H1 (cell line): ENCODE measurements at regions not wholly inside any gene's neighbourhood (a gene's known extent, or its start where the extent isn't known, plus 50 kb on each side); places are given as distances from the start of the nearest gene placed in this dataset.

ENCODE experiments used
- ATF2 ChIP-seq: IDR thresholded peaks from 2 replicates; pipeline ENCODE4 v1.6.1; 2012; ENCODE audit warnings: low read length, inconsistent platforms
- CREB1 ChIP-seq: IDR thresholded peaks from 2 replicates; pipeline ENCODE4 v1.6.1; 2012; ENCODE audit warnings: inconsistent platforms
- CTCF ChIP-seq, 3 experiments: IDR thresholded peaks; 1 replicate in 2 of 3; 2 replicates in 1 of 3; pipeline versions ENCODE4 v1.5.1 to v1.6.1; 2011; ENCODE audit warnings: low read length in 3 of 3, mild to moderate bottlenecking in 3 of 3, inconsistent platforms in 2 of 3, low read depth in 1 of 3, moderate library complexity in 1 of 3; ENCODE audit not compliant: insufficient read depth in 1 of 3; ENCODE audit errors: control extremely low read depth in 1 of 3
- FOSL1 ChIP-seq: IDR thresholded peaks from 2 replicates; pipeline ENCODE4 v1.6.1; 2011; ENCODE audit warnings: mild to moderate bottlenecking, low read depth, low read length, moderate library complexity; ENCODE audit not compliant: insufficient read depth
- GABPA ChIP-seq: IDR thresholded peaks from 2 replicates; pipeline ENCODE4 v1.6.1; 2011; ENCODE audit warnings: mild to moderate bottlenecking, low read length, moderate library complexity, borderline replicate concordance; ENCODE audit not compliant: insufficient read depth
- JUN ChIP-seq: IDR thresholded peaks from 2 replicates; pipeline ENCODE4 v1.6.1; 2011; ENCODE audit warnings: low read depth, mild to moderate bottlenecking, improper control_type of control experiment, low read length
- NANOG ChIP-seq: IDR thresholded peaks from 2 replicates; pipeline ENCODE4 v1.6.1; 2011; ENCODE audit warnings: low read length, low read depth, mild to moderate bottlenecking, inconsistent platforms; ENCODE audit not compliant: insufficient read depth, poor library complexity, severe bottlenecking
- NRF1 ChIP-seq: IDR thresholded peaks from 2 replicates; pipeline ENCODE4 v1.6.1; 2011; ENCODE audit warnings: mild to moderate bottlenecking, low read depth, low read length, improper control_type of control experiment
- POLR2AphosphoS5 ChIP-seq: IDR thresholded peaks from 2 replicates; pipeline ENCODE4 v1.6.1; 2011; ENCODE audit warnings: low read depth, low read length
- RFX5 ChIP-seq: IDR thresholded peaks from 2 replicates; pipeline ENCODE4 v1.6.1; 2011; ENCODE audit warnings: low read depth, low read length, improper control_type of control experiment, borderline replicate concordance
- SIRT6 ChIP-seq: IDR thresholded peaks from one replicate; pipeline ENCODE4 v1.7.1; 2012; ENCODE audit warnings: low read length, inconsistent platforms
- TAF1 ChIP-seq: IDR thresholded peaks from 2 replicates; pipeline ENCODE4 v1.6.1; 2011; ENCODE audit warnings: mild to moderate bottlenecking, low read depth, low read length

GRCh38 chr5:23877847-23878246 is 370.4 kb downstream of the PRDM9 start:
- no peak for TF ChIP-seq GABPA
- TF ChIP-seq FOSL1, result no peak
- TF ChIP-seq CREB1, result no peak
- no peak for TF ChIP-seq RFX5
- TF ChIP-seq ATF2, result no peak
- TF ChIP-seq JUN, result no peak
- TF ChIP-seq TAF1, result no peak
- no peak for TF ChIP-seq SIRT6
- TF ChIP-seq CTCF (IDR thresholded peaks at IDR 0.05; ENCODE audit: control extremely low read depth in 1 of 3, insufficient read depth in 1 of 3, low read depth in 1 of 3, low read length in 3 of 3), result no peak
- TF ChIP-seq NRF1, result no peak
- TF ChIP-seq NANOG, result no peak
- TF ChIP-seq POLR2AphosphoS5, result no peak
